ENCODE measurements at regions not wholly inside any gene's neighbourhood (a gene's known extent, or its start where the extent isn't known, plus 50 kb on each side); places are given as distances from the start of the nearest gene placed in this dataset.

GRCh38 chr16:86846136-86846535, 267.8 kb downstream of the FOXL1 start:
- TF ChIP-seq, protein P1, sequence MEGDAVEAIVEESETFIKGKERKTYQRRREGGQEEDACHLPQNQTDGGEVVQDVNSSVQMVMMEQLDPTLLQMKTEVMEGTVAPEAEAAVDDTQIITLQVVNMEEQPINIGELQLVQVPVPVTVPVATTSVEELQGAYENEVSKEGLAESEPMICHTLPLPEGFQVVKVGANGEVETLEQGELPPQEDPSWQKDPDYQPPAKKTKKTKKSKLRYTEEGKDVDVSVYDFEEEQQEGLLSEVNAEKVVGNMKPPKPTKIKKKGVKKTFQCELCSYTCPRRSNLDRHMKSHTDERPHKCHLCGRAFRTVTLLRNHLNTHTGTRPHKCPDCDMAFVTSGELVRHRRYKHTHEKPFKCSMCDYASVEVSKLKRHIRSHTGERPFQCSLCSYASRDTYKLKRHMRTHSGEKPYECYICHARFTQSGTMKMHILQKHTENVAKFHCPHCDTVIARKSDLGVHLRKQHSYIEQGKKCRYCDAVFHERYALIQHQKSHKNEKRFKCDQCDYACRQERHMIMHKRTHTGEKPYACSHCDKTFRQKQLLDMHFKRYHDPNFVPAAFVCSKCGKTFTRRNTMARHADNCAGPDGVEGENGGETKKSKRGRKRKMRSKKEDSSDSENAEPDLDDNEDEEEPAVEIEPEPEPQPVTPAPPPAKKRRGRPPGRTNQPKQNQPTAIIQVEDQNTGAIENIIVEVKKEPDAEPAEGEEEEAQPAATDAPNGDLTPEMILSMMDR (IDR thresholded peaks at IDR 0.05; ENCODE audit: low read depth, low read length): no peak
- no peak for TF ChIP-seq EZH2phosphoT487 (IDR thresholded peaks at IDR 0.05; ENCODE audit: low read depth)
- no peaks in the 10 kb centered on the region for H3K36me3 ChIP-seq (replicated peaks; ENCODE audit: low read depth, low read length)
- H3K79me2 ChIP-seq (ENCODE audit: low read length): no peaks in the 10 kb centered on the region
- no peaks in the 10 kb centered on the region for H3K4me1 ChIP-seq (ENCODE audit: low read length)
- H4K20me1 ChIP-seq (ENCODE audit: insufficient read depth, low read length): no peaks in the 10 kb centered on the region
- no peak overlapping the region for H2AFZ ChIP-seq (ENCODE audit: low read depth, low read length)
- no peak overlapping the region for H3K4me3 ChIP-seq (ENCODE audit: low read length)
- no peak overlapping the region for H3K4me2 ChIP-seq (ENCODE audit: low read length)
- no peak overlapping the region for H3K9ac ChIP-seq (ENCODE audit: low read length)
- H3K27ac ChIP-seq (ENCODE audit: low read length): no peak overlapping the region
- H3K27me3 ChIP-seq (ENCODE audit: low read depth, low read length): no peaks in the 10 kb centered on the region
- no peaks in the 10 kb centered on the region for H3K9me3 ChIP-seq (ENCODE audit: insufficient read depth, low read length)

DNA sequence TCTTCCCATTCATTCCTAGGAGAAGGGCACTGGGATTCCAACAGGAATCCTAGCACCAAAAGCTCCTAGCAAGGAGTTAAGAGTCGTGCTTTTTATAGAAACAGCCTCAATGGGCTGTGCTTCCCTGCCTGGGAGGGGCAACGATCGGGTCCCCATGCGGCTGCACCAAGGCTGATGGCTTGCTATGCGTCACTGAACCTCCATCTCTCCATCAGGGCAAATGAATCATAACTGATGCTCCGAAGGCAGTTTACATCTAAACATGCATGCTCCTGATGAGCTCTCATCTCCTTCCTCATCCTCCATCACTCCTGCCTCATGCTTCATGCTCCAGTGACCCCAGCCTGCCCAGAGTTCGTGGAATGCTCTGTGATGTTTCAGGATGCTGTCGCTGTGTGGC, 270.5 kb downstream of the FOXL1 start:
- Histone ChIP-seq H3K27ac (ENCODE audit: low read length) (no peak overlapping the region), H3K79me2 (ENCODE audit: low read length) (no peaks in the 10 kb centered on the region), H3K4me3 (ENCODE audit: low read length) (no peak overlapping the region), H3K4me2 (ENCODE audit: low read length) (no peak overlapping the region), H2AFZ (ENCODE audit: low read depth, low read length) (no peak overlapping the region), H4K20me1 (ENCODE audit: insufficient read depth, low read length) (no peaks in the 10 kb centered on the region), H3K4me1 (ENCODE audit: low read length) (no peaks in the 10 kb centered on the region), H3K9ac (ENCODE audit: low read length) (no peak overlapping the region), H3K9me3 (ENCODE audit: insufficient read depth, low read length) (no peaks in the 10 kb centered on the region), H3K36me3 (replicated peaks; ENCODE audit: low read depth, low read length) (no peaks in the 10 kb centered on the region), H3K27me3 (ENCODE audit: low read depth, low read length) (no peaks in the 10 kb centered on the region)
- TF ChIP-seq EZH2phosphoT487 (IDR thresholded peaks at IDR 0.05; ENCODE audit: low read depth): no peak
- TF ChIP-seq, protein P1 (IDR thresholded peaks at IDR 0.05; ENCODE audit: low read depth, low read length): no peak

DNA sequence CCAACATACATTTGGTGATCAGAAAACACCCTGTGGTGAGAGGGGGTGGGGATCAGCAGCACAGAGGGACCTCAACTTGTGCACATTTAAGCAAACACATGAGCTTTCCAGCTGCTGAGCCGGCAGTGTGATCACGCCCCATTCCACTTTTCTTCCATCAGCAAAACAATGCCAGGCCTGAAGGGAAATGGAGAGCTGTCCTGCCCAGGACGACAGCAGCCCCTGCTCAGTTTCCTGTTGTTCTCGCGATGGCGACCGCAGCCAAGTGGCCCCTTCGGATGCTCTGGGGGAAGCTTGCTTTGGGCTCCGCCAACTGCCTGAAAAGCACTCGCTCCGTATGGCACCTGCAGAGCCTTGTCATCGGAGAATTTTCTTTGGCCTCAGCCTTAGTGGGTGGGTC, 272.3 kb downstream of the FOXL1 start:
- no peak overlapping the region for H2AFZ ChIP-seq (ENCODE audit: low read depth, low read length)
- no peaks in the 10 kb centered on the region for H3K9me3 ChIP-seq (ENCODE audit: insufficient read depth, low read length)
- no peak for TF ChIP-seq EZH2phosphoT487 (IDR thresholded peaks at IDR 0.05; ENCODE audit: low read depth)
- TF ChIP-seq, protein P1 (IDR thresholded peaks at IDR 0.05; ENCODE audit: low read depth, low read length): no peak
- H3K79me2 ChIP-seq (ENCODE audit: low read length): no peaks in the 10 kb centered on the region
- H3K4me3 ChIP-seq (ENCODE audit: low read length): no peak overlapping the region
- H4K20me1 ChIP-seq (ENCODE audit: insufficient read depth, low read length): no peaks in the 10 kb centered on the region
- H3K4me1 ChIP-seq (ENCODE audit: low read length): no peaks in the 10 kb centered on the region
- no peaks in the 10 kb centered on the region for H3K27me3 ChIP-seq (ENCODE audit: low read depth, low read length)
- H3K9ac ChIP-seq (ENCODE audit: low read length): no peak overlapping the region
- no peak overlapping the region for H3K27ac ChIP-seq (ENCODE audit: low read length)
- H3K36me3 ChIP-seq (replicated peaks; ENCODE audit: low read depth, low read length): no peaks in the 10 kb centered on the region
- no peak overlapping the region for H3K4me2 ChIP-seq (ENCODE audit: low read length)

DNA sequence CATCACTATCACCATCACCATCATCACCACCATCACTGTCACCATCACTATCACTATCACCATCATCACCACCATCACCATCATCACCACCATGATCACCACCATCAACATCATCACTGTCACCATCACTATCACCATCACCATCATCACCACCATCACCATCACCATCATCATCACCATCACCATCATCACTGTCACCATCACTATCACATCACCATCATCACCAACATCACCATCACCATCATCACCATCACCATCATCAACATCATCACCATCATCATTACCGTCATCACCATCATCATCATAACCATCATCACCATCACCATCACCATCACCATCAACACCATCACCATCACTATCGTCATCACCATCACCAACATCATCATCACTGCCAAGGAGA, 273.8 kb downstream of the FOXL1 start:
- Histone ChIP-seq H3K79me2 (ENCODE audit: low read length) (no peaks in the 10 kb centered on the region), H3K4me1 (ENCODE audit: low read length) (no peaks in the 10 kb centered on the region), H3K9me3 (ENCODE audit: insufficient read depth, low read length) (no peaks in the 10 kb centered on the region), H3K4me2 (ENCODE audit: low read length) (no peak overlapping the region), H3K4me3 (ENCODE audit: low read length) (no peak overlapping the region), H3K27me3 (ENCODE audit: low read depth, low read length) (no peaks in the 10 kb centered on the region), H3K9ac (ENCODE audit: low read length) (no peak overlapping the region), H4K20me1 (ENCODE audit: insufficient read depth, low read length) (no peaks in the 10 kb centered on the region), H3K36me3 (replicated peaks; ENCODE audit: low read depth, low read length) (no peaks in the 10 kb centered on the region), H3K27ac (ENCODE audit: low read length) (no peak overlapping the region), H2AFZ (ENCODE audit: low read depth, low read length) (no peak overlapping the region)
- TF ChIP-seq, protein P1 (IDR thresholded peaks at IDR 0.05; ENCODE audit: low read depth, low read length): no peak
- no peak for TF ChIP-seq EZH2phosphoT487 (IDR thresholded peaks at IDR 0.05; ENCODE audit: low read depth)
